Prostate gland (tissue), 2 donors: ENCODE measurements at regions not wholly inside any gene's neighbourhood (a gene's known extent, or its start where the extent isn't known, plus 50 kb on each side); places are given as distances from the start of the nearest gene placed in this dataset.

Experiments
- CTCF ChIP-seq, 4 experiments: fragments of 200-600 bp in 2 of 4; fragments of 450-650 bp in 2 of 4; sonication (generic) in 2 of 4; IDR thresholded peaks; 1 replicate in 3 of 4; 2 replicates in 1 of 4; pipeline ENCODE4 v1.5.1; 2016 to 2019; ENCODE audit warnings: antibody characterized with exemption in 4 of 4, mild to moderate bottlenecking in 2 of 4, moderate library complexity in 2 of 4
- POLR2A ChIP-seq: fragments of 450-650 bp; IDR thresholded peaks from one replicate; pipeline ENCODE4 v1.6.1; 2016; ENCODE audit warnings: antibody characterized with exemption, mild to moderate bottlenecking

- no peak for TF ChIP-seq POLR2A
- TF ChIP-seq CTCF (IDR thresholded peaks at IDR 0.05) = no peak
Measured at GRCh38 chr3:40624189-40624769, 99.5 kb downstream of the ZNF621 start.
